Calu3 (cell line): ENCODE measurements at regions not wholly inside any gene's neighbourhood (a gene's known extent, or its start where the extent isn't known, plus 50 kb on each side); places are given as distances from the start of the nearest gene placed in this dataset.

Experiments used
- BruUV-seq: library from RNA; stranded (reverse); fragments of 400-500 nt; replicated peaks from 2 replicates; lab custom pipeline; 2021; lab: Mats Ljungman, UMichigan
- CTCF ChIA-PET: fragments of 300-600 bp; sonication (Branson Sonifier 250); formaldehyde crosslinking; loops from one replicate; lab custom pipeline; 2022; ENCODE audit warnings: antibody characterized with exemption; lab: Charles Lee
- DNase-seq: peaks from one replicate; pipeline ENCODE4 v3.0.0; 2022
- H3K27ac Mint-ChIP-seq: one replicate; pipeline ENCODE4 v1.8.0; 2022; ENCODE audit warnings: mixed read lengths; ENCODE audit not compliant: unreplicated experiment
- H3K27me3 Mint-ChIP-seq: one replicate; pipeline ENCODE4 v1.8.0; 2022; ENCODE audit warnings: mixed read lengths; ENCODE audit not compliant: unreplicated experiment
- H3K36me3 Mint-ChIP-seq: one replicate; pipeline ENCODE4 v1.8.0; 2022; ENCODE audit warnings: mild to moderate bottlenecking, moderate library complexity, mixed read lengths; ENCODE audit not compliant: insufficient read depth, unreplicated experiment
- H3K4me1 Mint-ChIP-seq: one replicate; pipeline ENCODE4 v1.8.0; 2022; ENCODE audit warnings: mild to moderate bottlenecking, low read depth, mixed read lengths; ENCODE audit not compliant: unreplicated experiment
- H3K4me3 Mint-ChIP-seq: one replicate; pipeline ENCODE4 v1.8.0; 2022; ENCODE audit warnings: mild to moderate bottlenecking, low read depth, moderate library complexity, mixed read lengths; ENCODE audit not compliant: unreplicated experiment
- H3K9me3 Mint-ChIP-seq: one replicate; pipeline ENCODE4 v1.8.0; 2022; ENCODE audit warnings: low read depth, mixed read lengths; ENCODE audit not compliant: unreplicated experiment
- CTCF ChIP-seq: fragments of 200-600 bp; IDR thresholded peaks from one replicate; pipeline ENCODE4 v1.8.0; 2022; ENCODE audit warnings: antibody characterized with exemption; ENCODE audit not compliant: unreplicated experiment
- intact Hi-C: fragments of 100-400 bp; cut with micrococcal nuclease; formaldehyde crosslinking; loops from one replicate; pipeline ENCODE4 v1.10.0; 2022; ENCODE audit not compliant: unreplicated experiment

DNA sequence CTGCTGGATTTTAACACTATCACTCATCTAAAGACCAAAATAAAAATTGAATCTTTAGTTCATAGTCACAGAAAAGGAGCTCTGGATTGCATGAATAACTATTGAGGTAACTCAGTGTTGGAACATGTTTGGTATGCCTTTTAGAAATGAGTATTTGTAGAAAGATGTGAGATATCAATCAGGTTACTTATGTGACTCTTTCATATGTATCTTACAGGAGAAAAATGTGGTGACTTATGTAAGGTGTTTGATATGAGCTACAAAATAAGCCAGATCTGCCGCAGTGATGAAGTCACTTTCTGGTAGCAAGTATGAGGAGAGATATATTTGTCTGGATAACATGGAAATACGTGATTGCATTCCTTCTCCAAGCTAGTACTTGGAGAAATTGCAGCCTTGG is 1653.3 kb upstream of the PCDH7 start:
- no peaks in the 10 kb centered on the region for H3K4me1 Mint-ChIP-seq
- H3K27ac Mint-ChIP-seq, result no peak overlapping the region
- H3K4me3 Mint-ChIP-seq, result no peak overlapping the region
- CTCF ChIA-PET, result no interaction called here
- peaks cover 3% of the 10 kb centered on the region for H3K9me3 Mint-ChIP-seq
- no peak for DNase-seq
- no peaks in the 10 kb centered on the region for H3K36me3 Mint-ChIP-seq
- BruUV-seq, result no TSS peak
- intact Hi-C loops, result no loop called here
- H3K27me3 Mint-ChIP-seq, result no peaks in the 10 kb centered on the region
- TF ChIP-seq CTCF, result no peak

- no peak for DNase-seq
- no peak for TF ChIP-seq CTCF
- CTCF ChIA-PET, result no interaction called here
- intact Hi-C loops, result no loop called here
- Mint-ChIP-seq H3K27ac (no peak overlapping the region), H3K27me3 (no peaks in the 10 kb centered on the region), H3K4me1 (no peaks in the 10 kb centered on the region), H3K9me3 (peaks cover 11% of the 10 kb centered on the region), H3K4me3 (no peak overlapping the region), H3K36me3 (no peaks in the 10 kb centered on the region)
- no TSS peak for BruUV-seq
Measured at GRCh38 chr4:29073571-29073970, 1646.6 kb upstream of the PCDH7 start.

DNA sequence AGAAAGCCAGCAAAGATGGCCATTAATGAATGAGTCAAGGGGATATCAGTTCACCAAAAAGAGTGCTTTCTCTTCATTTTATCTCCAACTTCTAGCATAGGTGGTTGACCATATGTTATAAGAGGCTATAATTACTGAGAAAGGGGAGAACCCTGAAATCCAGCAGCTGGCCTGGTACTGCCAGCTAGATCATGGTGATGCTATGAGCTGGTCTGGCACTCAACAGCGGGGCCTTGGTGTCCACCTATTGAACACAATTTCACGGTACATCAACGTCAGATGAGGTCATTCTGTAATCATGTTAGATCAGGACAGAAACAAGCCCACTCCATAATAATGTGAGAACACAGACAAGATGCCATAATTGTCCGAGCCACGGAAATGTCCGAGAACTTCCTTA is 1644.8 kb upstream of the PCDH7 start:
- DNase-seq, result no peak
- no peak overlapping the region for H3K27ac Mint-ChIP-seq
- peaks cover 11% of the 10 kb centered on the region for H3K9me3 Mint-ChIP-seq
- intact Hi-C loops, result no loop called here
- H3K4me1 Mint-ChIP-seq, result no peaks in the 10 kb centered on the region
- no TSS peak for BruUV-seq
- no peaks in the 10 kb centered on the region for H3K27me3 Mint-ChIP-seq
- no peak for TF ChIP-seq CTCF
- no peak overlapping the region for H3K4me3 Mint-ChIP-seq
- CTCF ChIA-PET, result no interaction called here
- no peaks in the 10 kb centered on the region for H3K36me3 Mint-ChIP-seq

GRCh38 chr4:29079260-29079659 is 1640.9 kb upstream of the PCDH7 start:
- DNase-seq, result no peak
- H3K27ac Mint-ChIP-seq, result no peak overlapping the region
- no peaks in the 10 kb centered on the region for H3K36me3 Mint-ChIP-seq
- TF ChIP-seq CTCF, result no peak
- CTCF ChIA-PET, result no interaction called here
- no TSS peak for BruUV-seq
- intact Hi-C loops, result no loop called here
- H3K4me3 Mint-ChIP-seq, result no peak overlapping the region
- peaks cover 6% of the 10 kb centered on the region for H3K9me3 Mint-ChIP-seq
- no peaks in the 10 kb centered on the region for H3K4me1 Mint-ChIP-seq
- H3K27me3 Mint-ChIP-seq, result no peaks in the 10 kb centered on the region
